ENCODE measurements at regions not wholly inside any gene's neighbourhood (a gene's known extent, or its start where the extent isn't known, plus 50 kb on each side); places are given as distances from the start of the nearest gene placed in this dataset.

GRCh38 chr1:117783606-117784396 lies 145.6 kb downstream of the GDAP2 start:
- Histone ChIP-seq H3K9me3 (ENCODE audit: low read length) (no peaks in the 10 kb centered on the region), H3K9me2 (ENCODE audit: insufficient read depth, low read length) (no peaks in the 10 kb centered on the region)

GRCh38 chr1:117788014-117788413 lies 141.4 kb downstream of the GDAP2 start:
- Histone ChIP-seq H4K20me1 (ENCODE audit: insufficient read depth) (no peaks in the 10 kb centered on the region), H3K4me2 (ENCODE audit: low read length) (no peak overlapping the region), H3K79me2 (replicated peaks; ENCODE audit: insufficient read depth, low read length) (no peaks in the 10 kb centered on the region), H3K9me3 (ENCODE audit: low read length) (no peaks in the 10 kb centered on the region), H3K27me3 (ENCODE audit: insufficient read depth, low read depth, low read length) (no peaks in the 10 kb centered on the region), H3K27ac (ENCODE audit: low read length) (no peak overlapping the region), H3F3A (ENCODE audit: insufficient read depth, low read length, poor library complexity, severe bottlenecking) (no peaks in the 10 kb centered on the region), H3K9me2 (ENCODE audit: insufficient read depth, low read length) (no peaks in the 10 kb centered on the region), H3K9ac (ENCODE audit: low read length) (no peak overlapping the region), H3K4me3 (ENCODE audit: low read length) (no peak overlapping the region), H2AFZ (ENCODE audit: low read depth, low read length) (no peak overlapping the region), H3K36me3 (ENCODE audit: insufficient read depth, low read length) (no peaks in the 10 kb centered on the region)
- TF ChIP-seq EZH2 (IDR thresholded peaks at IDR 0.05; ENCODE audit: borderline replicate concordance, insufficient read depth, low read length, poor library complexity, severe bottlenecking) (no peak), TAF1 (IDR thresholded peaks at IDR 0.05; ENCODE audit: low read depth) (no peak), POLR2AphosphoS5 (IDR thresholded peaks at IDR 0.05) (no peak), CTCF (IDR thresholded peaks at IDR 0.05; ENCODE audit: poor library complexity, severe bottlenecking) (no peak), SMC3 (conservative IDR thresholded peaks at IDR 0.05; ENCODE audit: poor library complexity) (no peak), REST (IDR thresholded peaks at IDR 0.05; ENCODE audit: borderline replicate concordance) (no peak), MXI1 (conservative IDR thresholded peaks at IDR 0.05; ENCODE audit: poor library complexity, severe bottlenecking) (no peak), RAD21 (conservative IDR thresholded peaks at IDR 0.05) (no peak), EP300 (conservative IDR thresholded peaks at IDR 0.05; ENCODE audit: poor library complexity, severe bottlenecking) (no peak)

More at GRCh38 chr1:117783606-117784396, 145.6 kb downstream of the GDAP2 start:
- Histone ChIP-seq H3F3A (ENCODE audit: insufficient read depth, low read length, poor library complexity, severe bottlenecking) (no peaks in the 10 kb centered on the region), H2AFZ (ENCODE audit: low read depth, low read length) (no peak overlapping the region), H4K20me1 (ENCODE audit: insufficient read depth) (no peaks in the 10 kb centered on the region), H3K36me3 (ENCODE audit: insufficient read depth, low read length) (no peaks in the 10 kb centered on the region), H3K27me3 (ENCODE audit: insufficient read depth, low read depth, low read length) (no peaks in the 10 kb centered on the region), H3K27ac (ENCODE audit: low read length) (no peak overlapping the region), H3K4me2 (ENCODE audit: low read length) (no peak overlapping the region), H3K4me3 (ENCODE audit: low read length) (no peak overlapping the region), H3K79me2 (replicated peaks; ENCODE audit: insufficient read depth, low read length) (no peaks in the 10 kb centered on the region), H3K9ac (ENCODE audit: low read length) (no peak overlapping the region)
- TF ChIP-seq RAD21 (conservative IDR thresholded peaks at IDR 0.05) = no peak
